ENCODE measurements at regions not wholly inside any gene's neighbourhood (a gene's known extent, or its start where the extent isn't known, plus 50 kb on each side); places are given as distances from the start of the nearest gene placed in this dataset.

- Histone ChIP-seq H3K9ac (ENCODE audit: low read depth in 1 of 3, low read length in 3 of 3) (no peak overlapping the region), H3K4me1 (ENCODE audit: control insufficient read depth in 3 of 3, insufficient read depth in 3 of 3, low read length in 3 of 3) (no peaks in the 10 kb centered on the region), H3K36me3 (ENCODE audit: control insufficient read depth in 3 of 3, insufficient read depth in 3 of 3, low read length in 3 of 3) (no peaks in the 10 kb centered on the region), H3K27me3 (ENCODE audit: control insufficient read depth in 3 of 3, insufficient read depth in 3 of 3, low read length in 3 of 3) (no peaks in the 10 kb centered on the region), H3K9me3 (ENCODE audit: control insufficient read depth in 3 of 3, low read length in 3 of 3) (no peaks in the 10 kb centered on the region), H3K27ac (ENCODE audit: low read depth, low read length) (no peak overlapping the region), H3K4me3 (ENCODE audit: low read length in 3 of 3) (no peak overlapping the region)
These were observed 339.9 kb upstream of the DPH6 start for GRCh38 chr15:35885870-35886269.

GRCh38 chr15:35886765-35887164 lies 340.8 kb upstream of the DPH6 start:
- Histone ChIP-seq H3K36me3 (ENCODE audit: control insufficient read depth in 3 of 3, insufficient read depth in 3 of 3, low read length in 3 of 3) (no peaks in the 10 kb centered on the region), H3K4me1 (ENCODE audit: control insufficient read depth in 3 of 3, insufficient read depth in 3 of 3, low read length in 3 of 3) (no peaks in the 10 kb centered on the region), H3K27me3 (ENCODE audit: control insufficient read depth in 3 of 3, insufficient read depth in 3 of 3, low read length in 3 of 3) (no peaks in the 10 kb centered on the region), H3K9ac (ENCODE audit: low read depth in 1 of 3, low read length in 3 of 3) (no peak overlapping the region), H3K27ac (ENCODE audit: low read depth, low read length) (no peak overlapping the region), H3K4me3 (ENCODE audit: low read length in 3 of 3) (no peak overlapping the region), H3K9me3 (ENCODE audit: control insufficient read depth in 3 of 3, low read length in 3 of 3) (no peaks in the 10 kb centered on the region)

- Histone ChIP-seq H3K9me3 (ENCODE audit: control insufficient read depth in 3 of 3, low read length in 3 of 3) (no peaks in the 10 kb centered on the region), H3K4me3 (ENCODE audit: low read length in 3 of 3) (no peak overlapping the region)
These were observed 342.9 kb upstream of the DPH6 start for GRCh38 chr15:35888815-35889214.

GRCh38 chr15:35907511-35907910 lies 361.5 kb upstream of the DPH6 start:
- Histone ChIP-seq H3K4me3 (ENCODE audit: low read length in 3 of 3) (no peak overlapping the region), H3K36me3 (ENCODE audit: control insufficient read depth in 3 of 3, insufficient read depth in 3 of 3, low read length in 3 of 3) (no peaks in the 10 kb centered on the region), H3K9ac (ENCODE audit: low read depth in 1 of 3, low read length in 3 of 3) (no peak overlapping the region), H3K4me1 (ENCODE audit: control insufficient read depth in 3 of 3, insufficient read depth in 3 of 3, low read length in 3 of 3) (no peaks in the 10 kb centered on the region), H3K27ac (ENCODE audit: low read depth, low read length) (no peak overlapping the region), H3K27me3 (ENCODE audit: control insufficient read depth in 3 of 3, insufficient read depth in 3 of 3, low read length in 3 of 3) (no peaks in the 10 kb centered on the region), H3K9me3 (ENCODE audit: control insufficient read depth in 3 of 3, low read length in 3 of 3) (no peaks in the 10 kb centered on the region)

More at GRCh38 chr15:35888815-35889214, 342.9 kb upstream of the DPH6 start:
- H3K9ac ChIP-seq (ENCODE audit: low read depth in 1 of 3, low read length in 3 of 3) = no peak overlapping the region
- H3K27me3 ChIP-seq (ENCODE audit: control insufficient read depth in 3 of 3, insufficient read depth in 3 of 3, low read length in 3 of 3) = no peaks in the 10 kb centered on the region
- H3K36me3 ChIP-seq (ENCODE audit: control insufficient read depth in 3 of 3, insufficient read depth in 3 of 3, low read length in 3 of 3) = no peaks in the 10 kb centered on the region
- H3K4me1 ChIP-seq (ENCODE audit: control insufficient read depth in 3 of 3, insufficient read depth in 3 of 3, low read length in 3 of 3) = no peaks in the 10 kb centered on the region
- no peak overlapping the region for H3K27ac ChIP-seq (ENCODE audit: low read depth, low read length)

- no peak overlapping the region for H3K4me3 ChIP-seq (ENCODE audit: low read length in 3 of 3)
- no peaks in the 10 kb centered on the region for H3K4me1 ChIP-seq (ENCODE audit: control insufficient read depth in 3 of 3, insufficient read depth in 3 of 3, low read length in 3 of 3)
- H3K27ac ChIP-seq (ENCODE audit: low read depth, low read length) = no peak overlapping the region
- no peak overlapping the region for H3K9ac ChIP-seq (ENCODE audit: low read depth in 1 of 3, low read length in 3 of 3)
- H3K36me3 ChIP-seq (ENCODE audit: control insufficient read depth in 3 of 3, insufficient read depth in 3 of 3, low read length in 3 of 3) = no peaks in the 10 kb centered on the region
- peaks cover 0 to 4% (median 0%) of the 10 kb centered on the region in 3 donors for H3K9me3 ChIP-seq (ENCODE audit: control insufficient read depth in 3 of 3, low read length in 3 of 3)
- no peaks in the 10 kb centered on the region for H3K27me3 ChIP-seq (ENCODE audit: control insufficient read depth in 3 of 3, insufficient read depth in 3 of 3, low read length in 3 of 3)
These were observed 363.4 kb upstream of the DPH6 start for GRCh38 chr15:35909414-35909813.

GRCh38 chr15:35910227-35910626 lies 364.3 kb upstream of the DPH6 start:
- Histone ChIP-seq H3K27me3 (ENCODE audit: control insufficient read depth in 3 of 3, insufficient read depth in 3 of 3, low read length in 3 of 3) (no peaks in the 10 kb centered on the region), H3K9me3 (ENCODE audit: control insufficient read depth in 3 of 3, low read length in 3 of 3) (peaks cover 0 to 4% (median 0%) of the 10 kb centered on the region in 3 donors), H3K36me3 (ENCODE audit: control insufficient read depth in 3 of 3, insufficient read depth in 3 of 3, low read length in 3 of 3) (no peaks in the 10 kb centered on the region), H3K9ac (ENCODE audit: low read depth in 1 of 3, low read length in 3 of 3) (no peak overlapping the region), H3K27ac (ENCODE audit: low read depth, low read length) (no peak overlapping the region), H3K4me1 (ENCODE audit: control insufficient read depth in 3 of 3, insufficient read depth in 3 of 3, low read length in 3 of 3) (no peaks in the 10 kb centered on the region), H3K4me3 (ENCODE audit: low read length in 3 of 3) (no peak overlapping the region)

GRCh38 chr15:35911052-35911777 lies 365.2 kb upstream of the DPH6 start:
- Histone ChIP-seq H3K36me3 (ENCODE audit: control insufficient read depth in 3 of 3, insufficient read depth in 3 of 3, low read length in 3 of 3) (no peaks in the 10 kb centered on the region), H3K27ac (ENCODE audit: low read depth, low read length) (no peak overlapping the region), H3K4me3 (ENCODE audit: low read length in 3 of 3) (no peak overlapping the region), H3K27me3 (ENCODE audit: control insufficient read depth in 3 of 3, insufficient read depth in 3 of 3, low read length in 3 of 3) (no peaks in the 10 kb centered on the region), H3K9me3 (ENCODE audit: control insufficient read depth in 3 of 3, low read length in 3 of 3) (peaks cover 0 to 4% (median 0%) of the 10 kb centered on the region in 3 donors), H3K4me1 (ENCODE audit: control insufficient read depth in 3 of 3, insufficient read depth in 3 of 3, low read length in 3 of 3) (no peaks in the 10 kb centered on the region), H3K9ac (ENCODE audit: low read depth in 1 of 3, low read length in 3 of 3) (no peak overlapping the region)

GRCh38 chr15:35912196-35912595 lies 366.2 kb upstream of the DPH6 start:
- H3K4me3 ChIP-seq (ENCODE audit: low read length in 3 of 3) = no peak overlapping the region
- H3K27ac ChIP-seq (ENCODE audit: low read depth, low read length) = no peak overlapping the region
- no peak overlapping the region for H3K9ac ChIP-seq (ENCODE audit: low read depth in 1 of 3, low read length in 3 of 3)
- no peaks in the 10 kb centered on the region for H3K27me3 ChIP-seq (ENCODE audit: control insufficient read depth in 3 of 3, insufficient read depth in 3 of 3, low read length in 3 of 3)
- H3K4me1 ChIP-seq (ENCODE audit: control insufficient read depth in 3 of 3, insufficient read depth in 3 of 3, low read length in 3 of 3) = no peaks in the 10 kb centered on the region
- H3K9me3 ChIP-seq (ENCODE audit: control insufficient read depth in 3 of 3, low read length in 3 of 3) = peaks cover 0 to 4% (median 0%) of the 10 kb centered on the region in 3 donors
- H3K36me3 ChIP-seq (ENCODE audit: control insufficient read depth in 3 of 3, insufficient read depth in 3 of 3, low read length in 3 of 3) = no peaks in the 10 kb centered on the region

GRCh38 chr15:35914573-35914972 lies 368.6 kb upstream of the DPH6 start:
- Histone ChIP-seq H3K9me3 (ENCODE audit: control insufficient read depth in 3 of 3, low read length in 3 of 3) (peaks cover 0 to 4% (median 0%) of the 10 kb centered on the region in 3 donors), H3K4me1 (ENCODE audit: control insufficient read depth in 3 of 3, insufficient read depth in 3 of 3, low read length in 3 of 3) (no peaks in the 10 kb centered on the region), H3K9ac (ENCODE audit: low read depth in 1 of 3, low read length in 3 of 3) (no peak overlapping the region), H3K36me3 (ENCODE audit: control insufficient read depth in 3 of 3, insufficient read depth in 3 of 3, low read length in 3 of 3) (no peaks in the 10 kb centered on the region), H3K4me3 (ENCODE audit: low read length in 3 of 3) (no peak overlapping the region), H3K27ac (ENCODE audit: low read depth, low read length) (no peak overlapping the region), H3K27me3 (ENCODE audit: control insufficient read depth in 3 of 3, insufficient read depth in 3 of 3, low read length in 3 of 3) (no peaks in the 10 kb centered on the region)

- Histone ChIP-seq H3K4me1 (ENCODE audit: control insufficient read depth in 3 of 3, insufficient read depth in 3 of 3, low read length in 3 of 3) (no peaks in the 10 kb centered on the region), H3K36me3 (ENCODE audit: control insufficient read depth in 3 of 3, insufficient read depth in 3 of 3, low read length in 3 of 3) (no peaks in the 10 kb centered on the region), H3K9ac (ENCODE audit: low read depth in 1 of 3, low read length in 3 of 3) (no peak overlapping the region), H3K9me3 (ENCODE audit: control insufficient read depth in 3 of 3, low read length in 3 of 3) (no peaks in the 10 kb centered on the region), H3K4me3 (ENCODE audit: low read length in 3 of 3) (no peak overlapping the region), H3K27ac (ENCODE audit: low read depth, low read length) (no peak overlapping the region), H3K27me3 (ENCODE audit: control insufficient read depth in 3 of 3, insufficient read depth in 3 of 3, low read length in 3 of 3) (no peaks in the 10 kb centered on the region)
These were observed 375.1 kb upstream of the DPH6 start for GRCh38 chr15:35921046-35921445.

Measured in skeletal muscle tissue (tissue), 3 donors.